Adrenal gland (tissue), 9 donors: ENCODE measurements at regions not wholly inside any gene's neighbourhood (a gene's known extent, or its start where the extent isn't known, plus 50 kb on each side); places are given as distances from the start of the nearest gene placed in this dataset.

Experiments used
- DNase-seq, 7 donors: peaks; one replicate each; pipeline ENCODE4 v3.0.0-alpha.2; 2019 to 2020
- H3K27ac ChIP-seq, 5 donors: fragments of 200-600 bp; sonication (generic) in 4 of 5; 1 replicate in 3 of 5; 2 replicates in 2 of 5; pipeline versions ENCODE4 v1.5.1 to v1.8.0; 2016 to 2020; ENCODE audit warnings: mild to moderate bottlenecking in 1 of 5
- H3K27me3 ChIP-seq: fragments of 200-600 bp; 2 replicates; pipeline ENCODE4 v1.8.0; 2021
- H3K36me3 ChIP-seq, 2 donors: fragments of 200-600 bp; replicated peaks in 1 of 2; 1 replicate in 1 of 2; 2 replicates in 1 of 2; pipeline versions ENCODE4 v1.5.1 to v1.8.0; 2018 to 2022
- H3K4me1 ChIP-seq, 2 donors: fragments of 200-600 bp; replicated peaks in 1 of 2; 1 replicate in 1 of 2; 2 replicates in 1 of 2; pipeline versions ENCODE4 v1.5.1 to v1.8.0; 2018 to 2021
- H3K4me3 ChIP-seq, 4 donors: fragments of 200-600 bp; sonication (generic) in 3 of 4; one replicate each; pipeline ENCODE4 v1.5.1; 2016 to 2018
- H3K9me3 ChIP-seq, 3 donors: fragments of 200-600 bp; sonication (generic) in 1 of 3; replicated peaks in 1 of 3; 1 replicate in 2 of 3; 2 replicates in 1 of 3; pipeline versions ENCODE4 v1.5.1 to v1.8.0; 2016 to 2021
- POLR2A ChIP-seq, 2 donors: fragments of 450-650 bp; IDR thresholded peaks; one replicate each; pipeline ENCODE4 v1.6.1; 2017; ENCODE audit warnings: antibody characterized with exemption in 2 of 2, mild to moderate bottlenecking in 2 of 2, moderate library complexity in 1 of 2
- WGBS, 4 donors: extraction: QIAGEN DNeasy Blood & Tissue Kit in 2 of 4; methylation state at CpG; one replicate each; pipeline versions ENCODE4 v1.1.5 to v1.1.7; 2013 to 2017; 5-methylcytosine and 5-hydroxymethylcytosine counted together
- intact Hi-C, 2 donors: fragments of 100-400 bp; cut with DNase I; formaldehyde crosslinking; loops; one replicate each; pipeline versions ENCODE4 v1.14.1 to v1.15.0; 2022 to 2023
- TF ChIP-seq, protein P1 (sequence below), 6 experiments: fragments of 450-650 bp in 4 of 6; fragments of 200-600 bp in 2 of 6; sonication (generic) in 1 of 6; IDR thresholded peaks; 1 replicate in 5 of 6; 2 replicates in 1 of 6; pipeline versions ENCODE4 v1.5.1 to v1.8.0; 2016 to 2021; ENCODE audit warnings: antibody characterized with exemption in 6 of 6, mild to moderate bottlenecking in 2 of 6, moderate library complexity in 1 of 6
- donor health status: healthy with polysubstance abuse.
- donor health status: Bipolar disorder and iron deficiency.
- donor health status: DM: yes; HTN: yes; CAD: no.
- donor health status: DM: no; HTN: no; CAD: no.
- donor health status: DM: no; HTN: no; CAD: no.

DNA sequence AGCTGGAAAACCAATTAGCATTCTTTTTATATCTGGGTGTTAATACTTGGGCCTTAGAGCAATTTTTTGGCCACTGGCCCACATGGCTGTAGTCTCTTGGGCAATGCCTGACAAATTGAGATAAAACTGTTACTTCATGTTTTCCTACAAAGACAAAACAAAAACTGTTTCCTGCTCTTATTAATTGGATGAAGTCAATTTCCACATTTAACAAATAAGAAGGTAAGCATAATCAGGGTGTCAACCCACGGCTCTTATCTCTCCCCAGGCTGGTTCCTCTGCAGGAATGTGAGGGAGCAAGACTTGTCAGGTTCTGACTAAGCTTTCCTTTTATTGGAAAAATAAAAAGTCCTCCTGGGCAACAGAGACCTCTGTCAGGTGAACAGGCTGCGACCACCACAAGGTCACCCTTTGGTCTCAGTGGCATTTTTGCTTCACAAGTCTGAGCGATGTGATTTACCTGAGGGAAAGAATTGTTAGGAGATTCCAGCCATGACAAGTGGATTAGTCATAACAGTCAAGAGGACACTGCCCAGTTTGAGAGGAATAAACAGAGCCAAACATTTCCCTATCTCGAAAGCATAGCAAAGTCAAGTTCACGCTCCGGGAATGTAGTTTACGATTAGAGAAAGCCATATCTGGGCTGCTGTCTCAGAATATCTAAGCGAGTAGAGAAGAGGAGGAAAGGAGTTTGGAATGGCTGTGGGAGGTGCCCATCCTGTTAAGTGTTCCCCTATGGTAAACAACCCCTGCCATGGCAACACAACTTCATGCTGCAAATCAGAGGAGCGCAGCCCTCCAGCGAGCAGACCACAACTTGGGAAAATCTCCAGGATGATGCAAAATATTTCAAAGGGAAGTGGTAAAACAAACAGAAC is 144.4 kb downstream of the TES start:
- 13 to 17% (median 15%) methylated on average over 10 of the region's 10 CpGs for WGBS, 4 donors
- Histone ChIP-seq H3K4me1 (peaks cover 12 to 31% of the 10 kb centered on the region in 2 donors), H3K9me3 (no peaks in the 10 kb centered on the region), H3K36me3 (no peaks in the 10 kb centered on the region), H3K27me3 (no peaks in the 10 kb centered on the region), H3K27ac (peak overlapping the region in 3 of 5 donors; percentile 48 to 73 (median 58)), H3K4me3 (peak overlapping the region in 1 of 4 donors; percentile 5)
- DNase-seq = peak; percentile 26 to 73 (median 66)
- intact Hi-C loops = no loop called here
- no peak for TF ChIP-seq POLR2A (IDR thresholded peaks at IDR 0.05)
- TF ChIP-seq, protein P1, sequence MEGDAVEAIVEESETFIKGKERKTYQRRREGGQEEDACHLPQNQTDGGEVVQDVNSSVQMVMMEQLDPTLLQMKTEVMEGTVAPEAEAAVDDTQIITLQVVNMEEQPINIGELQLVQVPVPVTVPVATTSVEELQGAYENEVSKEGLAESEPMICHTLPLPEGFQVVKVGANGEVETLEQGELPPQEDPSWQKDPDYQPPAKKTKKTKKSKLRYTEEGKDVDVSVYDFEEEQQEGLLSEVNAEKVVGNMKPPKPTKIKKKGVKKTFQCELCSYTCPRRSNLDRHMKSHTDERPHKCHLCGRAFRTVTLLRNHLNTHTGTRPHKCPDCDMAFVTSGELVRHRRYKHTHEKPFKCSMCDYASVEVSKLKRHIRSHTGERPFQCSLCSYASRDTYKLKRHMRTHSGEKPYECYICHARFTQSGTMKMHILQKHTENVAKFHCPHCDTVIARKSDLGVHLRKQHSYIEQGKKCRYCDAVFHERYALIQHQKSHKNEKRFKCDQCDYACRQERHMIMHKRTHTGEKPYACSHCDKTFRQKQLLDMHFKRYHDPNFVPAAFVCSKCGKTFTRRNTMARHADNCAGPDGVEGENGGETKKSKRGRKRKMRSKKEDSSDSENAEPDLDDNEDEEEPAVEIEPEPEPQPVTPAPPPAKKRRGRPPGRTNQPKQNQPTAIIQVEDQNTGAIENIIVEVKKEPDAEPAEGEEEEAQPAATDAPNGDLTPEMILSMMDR (IDR thresholded peaks at IDR 0.05) = no peak

- H3K4me1 ChIP-seq = peaks cover 12 to 31% of the 10 kb centered on the region in 2 donors
- WGBS, 4 donors = 54 to 60% (median 56%) methylated on average over 2 of the region's 2 CpGs
- TF ChIP-seq, protein P1 (IDR thresholded peaks at IDR 0.05) = no peak
- TF ChIP-seq POLR2A (IDR thresholded peaks at IDR 0.05) = no peak
- peak overlapping the region in 2 of 5 donors; percentile 58 to 73 for H3K27ac ChIP-seq
- no peaks in the 10 kb centered on the region for H3K9me3 ChIP-seq
- no peaks in the 10 kb centered on the region for H3K36me3 ChIP-seq
- intact Hi-C loops = no loop called here
- H3K27me3 ChIP-seq = no peaks in the 10 kb centered on the region
- peak overlapping the region in 1 of 4 donors; percentile 5 for H3K4me3 ChIP-seq
- DNase-seq = no peak
These were observed 144.1 kb upstream of the CAV2 start for GRCh38 chr7:116355424-116355765.

DNA sequence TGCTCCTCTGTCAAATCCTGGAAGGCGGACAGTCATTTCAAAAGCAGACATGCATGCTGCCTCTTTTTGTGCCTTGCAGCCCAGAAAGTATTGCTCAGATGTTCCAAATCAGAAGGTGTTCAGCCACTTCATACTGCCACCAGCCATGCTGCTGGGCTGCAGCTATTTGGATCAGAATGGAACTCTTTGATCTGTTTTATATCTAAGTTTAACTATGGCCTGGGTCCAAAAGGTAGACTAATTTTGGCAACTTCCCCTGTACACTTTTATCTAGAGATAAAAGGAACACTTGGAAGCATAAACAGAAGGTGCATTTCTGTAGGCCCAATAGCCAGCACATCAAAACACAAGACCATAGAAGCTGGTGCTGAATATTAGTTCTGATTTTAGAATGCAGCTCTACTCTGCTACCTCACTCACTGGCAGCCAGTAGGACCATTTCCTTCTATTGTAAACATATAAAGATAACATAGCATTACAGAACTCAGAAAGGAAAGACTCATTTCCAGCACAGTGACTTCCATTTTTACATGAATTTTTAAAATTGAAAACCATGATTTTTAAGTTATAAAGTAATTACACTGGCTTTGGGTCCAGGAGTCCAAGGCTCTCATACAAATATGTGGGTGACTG is 143.1 kb upstream of the CAV2 start:
- WGBS, 4 donors = 90 to 100% (median 99%) methylated on average over 1 of the region's 1 CpG

GRCh38 chr7:116356979-116357378 is 142.6 kb upstream of the CAV2 start:
- H3K27ac ChIP-seq = no peak overlapping the region
- 65 to 70% (median 67%) methylated on average over 2 of the region's 2 CpGs for WGBS, 4 donors
- H3K9me3 ChIP-seq = no peaks in the 10 kb centered on the region
- H3K36me3 ChIP-seq = no peaks in the 10 kb centered on the region
- peaks cover 12 to 31% of the 10 kb centered on the region in 2 donors for H3K4me1 ChIP-seq
- H3K4me3 ChIP-seq = no peak overlapping the region
- TF ChIP-seq, protein P1 (IDR thresholded peaks at IDR 0.05) = no peak
- TF ChIP-seq POLR2A (IDR thresholded peaks at IDR 0.05) = no peak
- no peak for DNase-seq
- H3K27me3 ChIP-seq = no peaks in the 10 kb centered on the region
- intact Hi-C loops = no loop called here

More for the DNA sequence above, 143.1 kb upstream of the CAV2 start:
- no peak for TF ChIP-seq POLR2A (IDR thresholded peaks at IDR 0.05)
- TF ChIP-seq, protein P1 (IDR thresholded peaks at IDR 0.05) = no peak
- Histone ChIP-seq H3K4me1 (peaks cover 12 to 31% of the 10 kb centered on the region in 2 donors), H3K9me3 (no peaks in the 10 kb centered on the region), H3K36me3 (no peaks in the 10 kb centered on the region), H3K27me3 (no peaks in the 10 kb centered on the region), H3K27ac (no peak overlapping the region), H3K4me3 (no peak overlapping the region)
- no peak for DNase-seq
- intact Hi-C loops = no loop called here
